Body of pancreas (tissue), 4 donors: ENCODE measurements at regions not wholly inside any gene's neighbourhood (a gene's known extent, or its start where the extent isn't known, plus 50 kb on each side); places are given as distances from the start of the nearest gene placed in this dataset.

Experiments used
- ATAC-seq: fragments of 150-250 bp; one replicate; pipeline ENCODE4 v1.9.1; 2016
- DNase-seq, 4 donors: peaks; one replicate each; pipeline ENCODE4 v3.0.0-alpha.2; 2019
- H3K27ac ChIP-seq, 4 donors: fragments of 200-600 bp; sonication (generic); 1 replicate in 3 of 4; 2 replicates in 1 of 4; pipeline versions ENCODE4 v1.5.1 to v1.6.1; 2016 to 2019; ENCODE audit warnings: mild to moderate bottlenecking in 1 of 4, mixed read lengths in 1 of 4, moderate library complexity in 1 of 4
- H3K27me3 ChIP-seq, 2 donors: fragments of 200-600 bp; sonication (generic); one replicate each; pipeline ENCODE4 v1.6.0; 2016; ENCODE audit warnings: mild to moderate bottlenecking in 1 of 2
- H3K36me3 ChIP-seq, 2 donors: fragments of 200-600 bp; sonication (generic); replicated peaks in 1 of 2; 2 replicates each; pipeline ENCODE4 v1.5.1; 2016; ENCODE audit warnings: low read depth in 2 of 2; ENCODE audit not compliant: insufficient read depth in 1 of 2
- H3K4me1 ChIP-seq: fragments of 200-600 bp; sonication (generic); one replicate; pipeline ENCODE4 v1.6.0; 2016
- H3K4me3 ChIP-seq, 2 donors: fragments of 200-600 bp; sonication (generic); 1 replicate in 1 of 2; 2 replicates in 1 of 2; pipeline ENCODE4 v1.5.1; 2016 to 2019
- H3K9me3 ChIP-seq, 3 donors: fragments of 200-600 bp; sonication (generic); 1 replicate in 2 of 3; 2 replicates in 1 of 3; pipeline ENCODE4 v1.5.1; 2016
- CTCF ChIP-seq, 7 experiments: fragments of 450-650 bp in 4 of 7; fragments of 200-600 bp in 3 of 7; sonication (generic) in 3 of 7; IDR thresholded peaks; one replicate each; pipeline ENCODE4 v1.5.1; 2016 to 2019; ENCODE audit warnings: antibody characterized with exemption in 7 of 7
- POLR2A ChIP-seq, 3 donors: fragments of 450-650 bp; IDR thresholded peaks; one replicate each; pipeline ENCODE4 v1.6.1; 2016; ENCODE audit warnings: antibody characterized with exemption in 3 of 3, mild to moderate bottlenecking in 2 of 3
- WGBS, 2 donors: methylation state at CpG; one replicate each; pipeline ENCODE4 v1.1.5; 2017; 5-methylcytosine and 5-hydroxymethylcytosine counted together
- intact Hi-C: fragments of 100-400 bp; cut with DNase I; formaldehyde crosslinking; loops from one replicate; pipeline ENCODE4 v1.15.1; 2023

- H3K4me1 ChIP-seq, result no peaks in the 10 kb centered on the region
- TF ChIP-seq CTCF (IDR thresholded peaks at IDR 0.05), result no peak
- no peak for TF ChIP-seq POLR2A (IDR thresholded peaks at IDR 0.05)
- ATAC-seq, result no peak
- H3K27me3 ChIP-seq, result no peaks in the 10 kb centered on the region
- intact Hi-C loops, result no loop called here
- no peak overlapping the region for H3K4me3 ChIP-seq
- no peak overlapping the region for H3K27ac ChIP-seq
- no peaks in the 10 kb centered on the region for H3K36me3 ChIP-seq
- no peak for DNase-seq
- WGBS, 2 donors, result 79 to 81% methylated on average over 17 to 18 of the region's 18 CpGs
- H3K9me3 ChIP-seq, result no peaks in the 10 kb centered on the region
These were observed 586.6 kb upstream of the MKI67 start for GRCh38 chr10:128712661-128713400.

- Histone ChIP-seq H3K36me3 (no peaks in the 10 kb centered on the region), H3K4me1 (no peaks in the 10 kb centered on the region), H3K9me3 (no peaks in the 10 kb centered on the region), H3K27me3 (no peaks in the 10 kb centered on the region), H3K27ac (no peak overlapping the region), H3K4me3 (no peak overlapping the region)
- no peak for TF ChIP-seq CTCF (IDR thresholded peaks at IDR 0.05)
- intact Hi-C loops, result no loop called here
- ATAC-seq (no peak), DNase-seq (no peak)
- WGBS, 2 donors, result 60 to 65% methylated on average over 5 of the region's 5 CpGs
These were observed 587.2 kb upstream of the MKI67 start for GRCh38 chr10:128713471-128713870.

GRCh38 chr10:128713874-128714570, 587.8 kb upstream of the MKI67 start:
- DNase-seq, result no peak
- no peak overlapping the region for H3K4me3 ChIP-seq
- ATAC-seq, result no peak
- H3K27me3 ChIP-seq, result no peaks in the 10 kb centered on the region
- TF ChIP-seq CTCF (IDR thresholded peaks at IDR 0.05), result no peak
- no peak for TF ChIP-seq POLR2A (IDR thresholded peaks at IDR 0.05)
- 79 to 80% methylated on average over 6 of the region's 6 CpGs for WGBS, 2 donors
- H3K4me1 ChIP-seq, result no peaks in the 10 kb centered on the region
- H3K27ac ChIP-seq, result no peak overlapping the region
- intact Hi-C loops, result no loop called here
- no peaks in the 10 kb centered on the region for H3K9me3 ChIP-seq
- H3K36me3 ChIP-seq, result no peaks in the 10 kb centered on the region

GRCh38 chr10:128714644-128715415, 588.6 kb upstream of the MKI67 start:
- H3K4me1 ChIP-seq, result no peaks in the 10 kb centered on the region
- no peaks in the 10 kb centered on the region for H3K27me3 ChIP-seq
- WGBS, 2 donors, result 62 to 67% methylated on average over 12 of the region's 12 CpGs
- DNase-seq, result no peak
- no peaks in the 10 kb centered on the region for H3K36me3 ChIP-seq
- H3K4me3 ChIP-seq, result no peak overlapping the region
- H3K9me3 ChIP-seq, result no peaks in the 10 kb centered on the region
- H3K27ac ChIP-seq, result no peak overlapping the region
- no peak for ATAC-seq
- intact Hi-C loops, result no loop called here
- TF ChIP-seq CTCF (IDR thresholded peaks at IDR 0.05), result no peak
- no peak for TF ChIP-seq POLR2A (IDR thresholded peaks at IDR 0.05)
